GM12892 (cell line): ENCODE measurements at regions not wholly inside any gene's neighbourhood (a gene's known extent, or its start where the extent isn't known, plus 50 kb on each side); places are given as distances from the start of the nearest gene placed in this dataset.

Experiments used
- POLR2A ChIP-seq: IDR thresholded peaks from 2 replicates; pipeline ENCODE4 v1.6.1; 2011; ENCODE audit warnings: low read depth, low read length, control low read depth
- POLR2AphosphoS5 ChIP-seq: IDR thresholded peaks from 2 replicates; pipeline ENCODE4 v1.6.1; 2011; ENCODE audit warnings: low read depth, low read length, control low read depth

- no peak for TF ChIP-seq POLR2AphosphoS5
- TF ChIP-seq POLR2A, result no peak
Observed at GRCh38 chr11:19391026-19391425, 150.3 kb upstream of the E2F8 start.
